ENCODE measurements at regions not wholly inside any gene's neighbourhood (a gene's known extent, or its start where the extent isn't known, plus 50 kb on each side); places are given as distances from the start of the nearest gene placed in this dataset.

GRCh38 chr21:23496729-23497128 is 2110.6 kb downstream of the MRPL39 start:
- Histone ChIP-seq H3K36me3 (no peaks in the 10 kb centered on the region), H3K9ac (no peak overlapping the region), H3K9me3 (peaks cover 7% of the 10 kb centered on the region; the same call in 1 of the 2 replicates), H3K27me3 (no peaks in the 10 kb centered on the region), H3K4me1 (peaks cover 14% of the 10 kb centered on the region), H3K4me2 (peak overlapping the region; percentile 29), H3K4me3 (no peak overlapping the region), H4K20me1 (no peaks in the 10 kb centered on the region), H3K27ac (no peak overlapping the region)
- no peak for TF ChIP-seq Cebpa-rat (IDR thresholded peaks at IDR 0.05)

GRCh38 chr21:23488245-23488644 is 2119.0 kb downstream of the MRPL39 start:
- Histone ChIP-seq H3K9ac (no peak overlapping the region), H3K27ac (no peak overlapping the region), H3K9me3 (no peaks in the 10 kb centered on the region), H3K4me1 (no peaks in the 10 kb centered on the region), H3K36me3 (no peaks in the 10 kb centered on the region), H3K27me3 (no peaks in the 10 kb centered on the region), H3K4me3 (no peak overlapping the region), H3K4me2 (no peak overlapping the region), H4K20me1 (no peaks in the 10 kb centered on the region)
- no peak for TF ChIP-seq Cebpa-rat (IDR thresholded peaks at IDR 0.05)

- no peaks in the 10 kb centered on the region for H4K20me1 ChIP-seq
Measured at GRCh38 chr21:23480591-23481270, 2126.6 kb downstream of the MRPL39 start.

GRCh38 chr21:23478381-23478780 is 2128.9 kb downstream of the MRPL39 start:
- no peak for TF ChIP-seq Cebpa-rat (IDR thresholded peaks at IDR 0.05)
- Histone ChIP-seq H3K36me3 (no peaks in the 10 kb centered on the region), H3K9ac (no peak overlapping the region), H3K27ac (no peak overlapping the region), H3K27me3 (no peaks in the 10 kb centered on the region), H3K4me1 (no peaks in the 10 kb centered on the region), H3K4me2 (no peak overlapping the region), H3K9me3 (no peaks in the 10 kb centered on the region), H4K20me1 (no peaks in the 10 kb centered on the region), H3K4me3 (no peak overlapping the region)

More at GRCh38 chr21:23480591-23481270, 2126.6 kb downstream of the MRPL39 start:
- H3K36me3 ChIP-seq: no peaks in the 10 kb centered on the region
- H3K27ac ChIP-seq: no peak overlapping the region
- H3K27me3 ChIP-seq: no peaks in the 10 kb centered on the region
- H3K9me3 ChIP-seq: no peaks in the 10 kb centered on the region
- no peak for TF ChIP-seq Cebpa-rat (IDR thresholded peaks at IDR 0.05)
- no peak overlapping the region for H3K4me3 ChIP-seq
- H3K4me1 ChIP-seq: no peaks in the 10 kb centered on the region
- H3K9ac ChIP-seq: no peak overlapping the region
- H3K4me2 ChIP-seq: no peak overlapping the region

GRCh38 chr21:23475281-23476219 is 2131.7 kb downstream of the MRPL39 start:
- Histone ChIP-seq H3K36me3 (no peaks in the 10 kb centered on the region), H3K9ac (no peak overlapping the region), H3K4me2 (no peak overlapping the region), H3K4me1 (no peaks in the 10 kb centered on the region), H3K4me3 (no peak overlapping the region), H4K20me1 (no peaks in the 10 kb centered on the region), H3K27ac (no peak overlapping the region), H3K27me3 (no peaks in the 10 kb centered on the region), H3K9me3 (no peaks in the 10 kb centered on the region)
- no peak for TF ChIP-seq Cebpa-rat (IDR thresholded peaks at IDR 0.05)

GRCh38 chr21:23471877-23472276 is 2135.4 kb downstream of the MRPL39 start:
- H3K4me2 ChIP-seq: no peak overlapping the region

GRCh38 chr21:23463365-23463764 is 2143.9 kb downstream of the MRPL39 start:
- Histone ChIP-seq H3K27me3 (no peaks in the 10 kb centered on the region), H3K36me3 (no peaks in the 10 kb centered on the region), H3K9me3 (no peaks in the 10 kb centered on the region), H3K9ac (no peak overlapping the region), H3K4me2 (no peak overlapping the region), H4K20me1 (no peaks in the 10 kb centered on the region), H3K4me1 (no peaks in the 10 kb centered on the region), H3K27ac (no peak overlapping the region), H3K4me3 (no peak overlapping the region)
- no peak for TF ChIP-seq Cebpa-rat (IDR thresholded peaks at IDR 0.05)

More at GRCh38 chr21:23471877-23472276, 2135.4 kb downstream of the MRPL39 start:
- no peak overlapping the region for H3K9ac ChIP-seq
- H3K4me1 ChIP-seq: no peaks in the 10 kb centered on the region
- TF ChIP-seq Cebpa-rat (IDR thresholded peaks at IDR 0.05): no peak
- no peak overlapping the region for H3K27ac ChIP-seq
- H4K20me1 ChIP-seq: no peaks in the 10 kb centered on the region
- H3K27me3 ChIP-seq: no peaks in the 10 kb centered on the region
- H3K4me3 ChIP-seq: no peak overlapping the region
- no peaks in the 10 kb centered on the region for H3K9me3 ChIP-seq
- no peaks in the 10 kb centered on the region for H3K36me3 ChIP-seq

- Histone ChIP-seq H3K27me3 (no peaks in the 10 kb centered on the region), H3K4me2 (no peak overlapping the region), H3K4me3 (no peak overlapping the region), H3K36me3 (no peaks in the 10 kb centered on the region), H3K9me3 (no peaks in the 10 kb centered on the region; the same call in 1 of the 2 replicates), H3K9ac (no peak overlapping the region), H3K4me1 (0 out of 2 replicates have a peak, but pooled peaks cover 5% of the 10 kb centered on the region), H3K27ac (no peak overlapping the region), H4K20me1 (no peaks in the 10 kb centered on the region)
- TF ChIP-seq Cebpa-rat (IDR thresholded peaks at IDR 0.05): no peak
Measured at GRCh38 chr21:23455676-23456075, 2151.6 kb downstream of the MRPL39 start.

- Histone ChIP-seq H4K20me1 (no peaks in the 10 kb centered on the region), H3K27me3 (no peaks in the 10 kb centered on the region), H3K4me1 (0 out of 2 replicates have a peak, but pooled peaks cover 5% of the 10 kb centered on the region), H3K4me2 (peak overlapping the region; percentile 17; the same call in 1 of the 2 replicates), H3K36me3 (no peaks in the 10 kb centered on the region), H3K4me3 (no peak overlapping the region), H3K27ac (no peak overlapping the region), H3K9ac (no peak overlapping the region), H3K9me3 (no peaks in the 10 kb centered on the region; the same call in 1 of the 2 replicates)
- no peak for TF ChIP-seq Cebpa-rat (IDR thresholded peaks at IDR 0.05)
Measured at GRCh38 chr21:23452384-23453083, 2154.7 kb downstream of the MRPL39 start.
